Fibroblast of villous mesenchyme (primary cell): ENCODE measurements at regions not wholly inside any gene's neighbourhood (a gene's known extent, or its start where the extent isn't known, plus 50 kb on each side); places are given as distances from the start of the nearest gene placed in this dataset.
"Not testable (repeated sequence)": the region's sequence is repeated elsewhere in the genome, so short reads cannot be mapped to it uniquely, and the experiment has no call there.

Experiments
- DNase-seq: peaks from one replicate; pipeline ENCODE4 v3.0.0-alpha.2; 2010; ENCODE audit warnings: low read depth
- H3K4me3 ChIP-seq: 2 replicates; pipeline ENCODE4 v1.5.1; 2011; ENCODE audit warnings: low read depth, mild to moderate bottlenecking, low read length
- TF ChIP-seq, protein P1 (sequence below): IDR thresholded peaks from 2 replicates; pipeline ENCODE4 v1.5.1; 2012; ENCODE audit warnings: low read depth, mild to moderate bottlenecking, low read length; ENCODE audit not compliant: insufficient read depth

DNA sequence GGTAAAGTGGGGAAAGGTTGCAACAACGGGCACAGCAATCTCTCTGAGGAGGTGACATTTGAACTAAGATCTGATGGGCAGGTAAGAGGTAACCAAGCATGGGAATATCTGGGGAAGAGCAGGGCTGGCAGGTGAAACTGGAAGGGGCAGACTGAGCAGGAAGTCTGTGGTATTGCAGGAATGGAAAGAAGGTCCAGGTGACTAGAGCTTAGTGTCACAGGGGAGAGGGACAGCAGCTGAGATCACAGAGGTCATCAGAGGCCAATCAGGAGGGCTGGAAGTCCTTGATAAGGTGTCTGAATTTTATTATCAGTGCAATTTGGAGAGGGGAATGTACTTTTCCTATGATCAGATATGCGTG, 73.3 kb upstream of the DHX40 start:
- TF ChIP-seq, protein P1, sequence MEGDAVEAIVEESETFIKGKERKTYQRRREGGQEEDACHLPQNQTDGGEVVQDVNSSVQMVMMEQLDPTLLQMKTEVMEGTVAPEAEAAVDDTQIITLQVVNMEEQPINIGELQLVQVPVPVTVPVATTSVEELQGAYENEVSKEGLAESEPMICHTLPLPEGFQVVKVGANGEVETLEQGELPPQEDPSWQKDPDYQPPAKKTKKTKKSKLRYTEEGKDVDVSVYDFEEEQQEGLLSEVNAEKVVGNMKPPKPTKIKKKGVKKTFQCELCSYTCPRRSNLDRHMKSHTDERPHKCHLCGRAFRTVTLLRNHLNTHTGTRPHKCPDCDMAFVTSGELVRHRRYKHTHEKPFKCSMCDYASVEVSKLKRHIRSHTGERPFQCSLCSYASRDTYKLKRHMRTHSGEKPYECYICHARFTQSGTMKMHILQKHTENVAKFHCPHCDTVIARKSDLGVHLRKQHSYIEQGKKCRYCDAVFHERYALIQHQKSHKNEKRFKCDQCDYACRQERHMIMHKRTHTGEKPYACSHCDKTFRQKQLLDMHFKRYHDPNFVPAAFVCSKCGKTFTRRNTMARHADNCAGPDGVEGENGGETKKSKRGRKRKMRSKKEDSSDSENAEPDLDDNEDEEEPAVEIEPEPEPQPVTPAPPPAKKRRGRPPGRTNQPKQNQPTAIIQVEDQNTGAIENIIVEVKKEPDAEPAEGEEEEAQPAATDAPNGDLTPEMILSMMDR = no peak
- no peak overlapping the region for H3K4me3 ChIP-seq
- DNase-seq = no peak

DNA sequence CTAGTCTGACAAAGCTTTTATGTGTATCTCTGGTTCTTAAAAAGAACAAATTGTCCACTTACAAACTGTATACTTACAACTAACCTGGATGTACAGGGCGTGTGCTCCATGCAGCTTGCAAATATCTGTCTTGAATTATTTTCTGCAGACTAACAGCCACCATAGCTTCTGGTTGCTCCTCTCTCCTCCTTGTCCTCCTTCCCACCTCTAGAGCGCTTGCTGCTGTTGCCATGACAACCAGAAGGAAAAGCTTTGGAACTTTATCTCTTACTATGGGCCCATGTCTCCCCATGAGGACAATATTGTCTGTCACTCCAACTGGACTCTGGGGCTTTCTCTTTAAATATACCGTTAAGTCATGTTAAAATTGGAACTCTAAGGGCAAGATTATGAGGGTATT, 71.5 kb upstream of the DHX40 start:
- no peak for DNase-seq
- no peak overlapping the region for H3K4me3 ChIP-seq
- TF ChIP-seq, protein P1 = no peak

DNA sequence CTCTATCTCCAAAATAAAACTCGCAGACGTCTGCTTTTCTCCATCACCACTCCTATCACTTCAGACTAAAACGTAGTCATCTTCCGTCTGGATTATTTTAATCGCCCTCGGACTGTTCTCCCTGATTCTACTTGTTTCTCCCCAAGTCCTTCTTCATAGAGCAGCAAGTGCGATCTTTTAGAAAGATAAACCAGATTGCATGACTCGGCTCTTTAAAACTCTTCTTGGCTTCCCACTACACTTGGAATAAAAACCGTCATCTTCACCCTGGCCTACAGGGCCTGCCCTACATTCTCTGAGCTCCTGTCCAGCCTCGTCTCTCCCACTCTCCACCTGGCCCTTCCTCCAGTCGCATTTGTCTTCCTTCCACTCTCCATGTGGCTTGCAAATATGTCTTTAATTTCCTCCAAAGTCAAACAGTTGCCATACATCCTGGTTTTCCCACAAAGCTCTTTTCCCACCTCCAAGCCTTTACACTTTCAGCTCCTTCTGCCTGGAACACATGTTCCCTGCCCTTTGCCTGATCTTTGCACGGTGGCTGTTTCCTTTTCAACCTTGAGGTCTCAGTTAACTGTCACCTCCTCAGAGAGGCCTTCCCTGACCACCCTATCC, 70.5 kb upstream of the DHX40 start:
- DNase-seq = no peak
- TF ChIP-seq, protein P1 = no peak
- H3K4me3 ChIP-seq = no peak overlapping the region

DNA sequence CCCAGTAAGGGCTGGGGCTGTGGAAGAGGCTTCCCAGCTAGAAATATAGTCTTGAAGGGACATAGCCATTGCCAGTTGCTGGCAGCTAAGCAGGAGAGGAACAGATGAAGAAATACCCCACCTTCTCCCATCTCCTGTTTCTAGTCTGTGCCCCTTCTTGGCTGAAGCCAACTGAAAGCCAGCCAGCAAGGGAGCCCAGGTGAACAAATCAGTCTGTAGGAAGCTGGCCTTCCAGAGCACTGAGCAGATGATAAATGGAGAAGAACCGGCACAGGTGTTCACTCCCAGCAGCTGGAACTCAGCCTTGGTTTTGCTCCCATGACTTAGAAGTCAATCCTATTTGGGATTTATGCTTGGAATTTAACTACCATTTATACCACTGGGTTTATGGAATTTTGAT, 69.2 kb upstream of the DHX40 start:
- no peak for DNase-seq
- no peak overlapping the region for H3K4me3 ChIP-seq
- TF ChIP-seq, protein P1 = no peak

DNA sequence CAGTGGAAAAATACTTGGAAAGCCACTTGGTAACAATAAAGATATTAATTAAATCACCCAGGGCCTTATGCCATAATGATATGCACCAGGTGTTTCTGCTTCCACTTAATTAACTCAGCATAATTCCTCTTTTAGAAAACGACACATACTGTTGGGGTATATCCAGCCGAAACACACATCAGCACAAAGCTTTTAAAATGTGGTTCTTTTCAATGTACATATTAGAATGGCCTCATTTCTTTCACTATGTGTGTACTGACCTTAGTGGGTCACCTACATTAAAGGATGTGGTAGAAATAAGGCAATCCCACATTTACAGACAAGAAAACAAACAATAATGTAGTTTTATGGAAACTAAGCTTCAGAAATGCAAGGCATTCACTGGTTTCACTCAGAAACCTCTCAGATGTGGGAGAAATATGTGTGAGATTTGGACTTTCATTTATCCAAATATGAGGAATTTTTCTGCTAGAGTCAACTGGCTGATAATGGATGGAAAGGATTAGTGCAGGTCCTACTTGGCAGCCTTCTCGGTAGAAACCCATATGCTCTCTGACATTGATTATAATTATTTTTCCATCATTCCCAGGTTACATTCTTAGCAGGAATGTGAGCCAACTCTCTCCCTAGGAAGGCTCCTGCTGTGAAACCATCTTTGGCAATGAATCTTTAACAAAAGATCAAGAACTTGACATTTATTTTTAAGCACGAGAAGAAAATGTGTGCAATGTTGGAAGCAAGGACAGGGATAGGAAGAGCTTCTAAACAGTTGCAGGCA, 66.7 kb upstream of the DHX40 start:
- no peak overlapping the region for H3K4me3 ChIP-seq
- no peak for DNase-seq
- TF ChIP-seq, protein P1 = no peak

DNA sequence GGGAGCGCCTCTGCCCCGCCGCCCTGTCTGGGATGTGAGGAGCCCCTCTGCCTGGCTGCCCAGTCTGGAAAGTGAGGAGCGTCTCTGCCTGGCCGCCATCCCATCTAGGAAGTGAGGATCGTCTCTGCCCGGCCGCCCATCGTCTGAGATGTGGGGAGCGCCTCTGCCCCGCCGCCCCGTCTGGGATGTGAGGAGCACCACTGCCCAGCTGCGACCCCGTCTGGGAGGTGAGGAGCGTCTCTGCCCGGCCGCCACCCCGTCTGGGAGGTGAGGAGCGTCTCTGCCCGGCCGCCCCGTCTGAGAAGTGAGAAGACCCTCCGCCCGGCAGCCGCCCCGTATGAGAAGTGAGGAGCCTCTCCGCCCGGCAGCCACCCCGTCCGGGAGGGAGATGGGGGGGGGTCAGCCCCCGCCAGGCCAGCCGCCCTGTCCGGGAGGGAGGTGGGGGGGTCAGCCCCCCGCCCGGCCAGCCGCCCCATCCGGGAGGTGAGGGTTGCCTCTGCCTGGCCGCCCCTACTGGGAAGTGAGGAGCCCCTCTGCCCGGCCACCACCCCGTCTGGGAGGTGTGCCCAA, 65.2 kb upstream of the DHX40 start:
- not testable (repeated sequence) for DNase-seq, H3K4me3 ChIP-seq

DNA sequence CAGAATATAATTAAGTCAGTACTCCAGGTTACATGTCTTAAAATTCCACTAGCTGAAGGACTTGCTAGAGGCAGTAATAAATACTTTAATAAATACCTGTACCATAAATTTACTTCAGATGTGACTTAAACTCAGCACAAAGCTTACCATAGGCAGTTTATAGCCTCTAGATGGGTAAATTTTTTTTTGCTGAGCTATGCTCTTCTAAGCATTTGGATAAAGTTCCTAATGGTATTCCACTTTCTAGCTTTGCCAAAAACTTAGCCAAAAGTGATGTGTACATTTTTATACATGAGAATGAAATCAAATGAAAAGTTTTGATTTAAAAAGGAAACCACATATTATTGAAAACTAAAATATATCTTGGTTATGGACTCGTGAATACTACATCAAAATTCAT, 63.7 kb upstream of the DHX40 start:
- DNase-seq = no peak
- TF ChIP-seq, protein P1 = no peak
- no peak overlapping the region for H3K4me3 ChIP-seq
